Keratinocyte (primary cell): ENCODE measurements at regions not wholly inside any gene's neighbourhood (a gene's known extent, or its start where the extent isn't known, plus 50 kb on each side); places are given as distances from the start of the nearest gene placed in this dataset.

Source experiments
- DNase-seq: peaks from one replicate; pipeline ENCODE4 v3.0.0-alpha.2; 2011; ENCODE audit warnings: low read depth, missing footprints, low spot score
- FAIRE-seq: peaks from 2 replicates; lab custom pipeline; 2011; peaks lifted over from hg19 to GRCh38; lab: Jason Lieb, UNC
- H2AFZ ChIP-seq: 2 replicates; pipeline ENCODE4 v1.6.0; 2012; ENCODE audit warnings: low read length, control low read depth, inconsistent platforms; ENCODE audit not compliant: control insufficient read depth
- H3K27ac ChIP-seq: 2 replicates; pipeline ENCODE4 v1.5.1; 2011; ENCODE audit warnings: low read length; ENCODE audit not compliant: control insufficient read depth, insufficient read depth
- H3K27me3 ChIP-seq: 3 replicates; pipeline ENCODE4 v1.6.0; 2011; ENCODE audit warnings: low read length; ENCODE audit not compliant: control insufficient read depth, insufficient read depth; ENCODE audit errors: extremely low read depth
- H3K36me3 ChIP-seq, 2 experiments: 2 replicates in 1 of 2; 3 replicates in 1 of 2; pipeline ENCODE4 v1.5.1; 2011; ENCODE audit warnings: low read length in 2 of 2, mild to moderate bottlenecking in 1 of 2; ENCODE audit not compliant: control insufficient read depth in 2 of 2, insufficient read depth in 2 of 2; ENCODE audit errors: extremely low read depth in 1 of 2
- H3K4me1 ChIP-seq: 3 replicates; pipeline ENCODE4 v1.5.1; 2011; ENCODE audit warnings: low read length; ENCODE audit not compliant: control insufficient read depth, insufficient read depth; ENCODE audit errors: extremely low read depth
- H3K4me2 ChIP-seq: 3 replicates; pipeline ENCODE4 v1.6.0; 2011; ENCODE audit warnings: low read depth, low read length; ENCODE audit not compliant: control insufficient read depth, insufficient read depth; ENCODE audit errors: extremely low read depth
- H3K4me3 ChIP-seq, 3 experiments: fragments of 200-600 bp in 1 of 3; sonication (generic) in 1 of 3; 2 replicates in 2 of 3; 3 replicates in 1 of 3; pipeline ENCODE4 v1.5.1; 2011 to 2016; ENCODE audit warnings: low read length in 3 of 3, mild to moderate bottlenecking in 3 of 3, control low read depth in 2 of 3, inconsistent platforms in 1 of 3, low read depth in 1 of 3, mixed read lengths in 1 of 3, mixed run types in 1 of 3, moderate library complexity in 1 of 3; ENCODE audit not compliant: control insufficient read depth in 2 of 3, insufficient read depth in 2 of 3; ENCODE audit errors: extremely low read depth in 1 of 3
- H3K79me2 ChIP-seq: 2 replicates; pipeline ENCODE4 v1.6.0; 2012; ENCODE audit warnings: low read length; ENCODE audit not compliant: control insufficient read depth, insufficient read depth
- H3K9ac ChIP-seq: 3 replicates; pipeline ENCODE4 v1.6.0; 2011; ENCODE audit warnings: low read length; ENCODE audit not compliant: control insufficient read depth, insufficient read depth; ENCODE audit errors: extremely low read depth
- H3K9me1 ChIP-seq: 3 replicates; pipeline ENCODE4 v1.6.0; 2011; ENCODE audit warnings: low read length; ENCODE audit not compliant: control insufficient read depth, insufficient read depth; ENCODE audit errors: extremely low read depth
- H3K9me3 ChIP-seq: 2 replicates; pipeline ENCODE4 v1.5.1; 2012; ENCODE audit warnings: low read depth, low read length; ENCODE audit not compliant: control insufficient read depth
- H4K20me1 ChIP-seq: 3 replicates; pipeline ENCODE4 v1.6.0; 2011; ENCODE audit warnings: low read length; ENCODE audit not compliant: control insufficient read depth, insufficient read depth; ENCODE audit errors: extremely low read depth
- EZH2 ChIP-seq: IDR thresholded peaks from one replicate; pipeline ENCODE4 v1.6.1; 2012; ENCODE audit warnings: inconsistent platforms, mild to moderate bottlenecking, low read length, moderate library complexity
- dilution Hi-C: fragments of 300-500 bp; cut with MboI; formaldehyde crosslinking; loops from one replicate; pipeline ENCODE4 v1.7.0; 2020; ENCODE audit warnings: low sequenced_read_pairs; ENCODE audit not compliant: extremely low pct_ligation_motif_present
- TF ChIP-seq, protein P1 (sequence below), 3 experiments: IDR thresholded peaks in 1 of 3; conservative IDR thresholded peaks in 1 of 3; optimal IDR thresholded peaks in 1 of 3; 2 replicates in 2 of 3; 3 replicates in 1 of 3; pipeline versions ENCODE3 to v1.5.1; 2011; ENCODE audit warnings: low read length in 3 of 3, mild to moderate bottlenecking in 3 of 3, moderate library complexity in 2 of 3, control low read depth in 1 of 3, inconsistent platforms in 1 of 3; ENCODE audit not compliant: insufficient read depth in 2 of 3; ENCODE audit errors: extremely low read depth in 1 of 3

GRCh38 chr10:81792729-81793128 lies 82.3 kb upstream of the NRG3 start:
- no peak overlapping the region for H2AFZ ChIP-seq
- FAIRE-seq: no peak

GRCh38 chr10:81806842-81807241 lies 68.2 kb upstream of the NRG3 start:
- dilution Hi-C loops: no loop called here
- TF ChIP-seq EZH2: no peak
- TF ChIP-seq, protein P1, sequence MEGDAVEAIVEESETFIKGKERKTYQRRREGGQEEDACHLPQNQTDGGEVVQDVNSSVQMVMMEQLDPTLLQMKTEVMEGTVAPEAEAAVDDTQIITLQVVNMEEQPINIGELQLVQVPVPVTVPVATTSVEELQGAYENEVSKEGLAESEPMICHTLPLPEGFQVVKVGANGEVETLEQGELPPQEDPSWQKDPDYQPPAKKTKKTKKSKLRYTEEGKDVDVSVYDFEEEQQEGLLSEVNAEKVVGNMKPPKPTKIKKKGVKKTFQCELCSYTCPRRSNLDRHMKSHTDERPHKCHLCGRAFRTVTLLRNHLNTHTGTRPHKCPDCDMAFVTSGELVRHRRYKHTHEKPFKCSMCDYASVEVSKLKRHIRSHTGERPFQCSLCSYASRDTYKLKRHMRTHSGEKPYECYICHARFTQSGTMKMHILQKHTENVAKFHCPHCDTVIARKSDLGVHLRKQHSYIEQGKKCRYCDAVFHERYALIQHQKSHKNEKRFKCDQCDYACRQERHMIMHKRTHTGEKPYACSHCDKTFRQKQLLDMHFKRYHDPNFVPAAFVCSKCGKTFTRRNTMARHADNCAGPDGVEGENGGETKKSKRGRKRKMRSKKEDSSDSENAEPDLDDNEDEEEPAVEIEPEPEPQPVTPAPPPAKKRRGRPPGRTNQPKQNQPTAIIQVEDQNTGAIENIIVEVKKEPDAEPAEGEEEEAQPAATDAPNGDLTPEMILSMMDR (optimal IDR thresholded peaks at IDR 0.05 in 1 of 3, IDR thresholded peaks at IDR 0.05 in 1 of 3, conservative IDR thresholded peaks at IDR 0.05 in 1 of 3; ENCODE audit: extremely low read depth in 1 of 3, insufficient read depth in 2 of 3, low read length in 3 of 3): no peak
- H3K9ac ChIP-seq: no peak overlapping the region
- H3K9me1 ChIP-seq: no peaks in the 10 kb centered on the region
- H3K9me3 ChIP-seq: no peaks in the 10 kb centered on the region
- H3K79me2 ChIP-seq: no peaks in the 10 kb centered on the region
- no peak overlapping the region for H3K4me3 ChIP-seq
- no peak overlapping the region for H3K4me2 ChIP-seq
- H2AFZ ChIP-seq: no peak overlapping the region
- FAIRE-seq (no peak), DNase-seq (no peak)
- no peaks in the 10 kb centered on the region for H4K20me1 ChIP-seq
- H3K27me3 ChIP-seq: no peaks in the 10 kb centered on the region
- H3K4me1 ChIP-seq: no peaks in the 10 kb centered on the region
- no peak overlapping the region for H3K27ac ChIP-seq
- no peaks in the 10 kb centered on the region for H3K36me3 ChIP-seq

More at GRCh38 chr10:81792729-81793128, 82.3 kb upstream of the NRG3 start:
- Histone ChIP-seq H3K4me3 (no peak overlapping the region), H3K9me3 (peaks cover 2% of the 10 kb centered on the region), H3K4me2 (no peak overlapping the region), H3K4me1 (no peaks in the 10 kb centered on the region), H3K9me1 (no peaks in the 10 kb centered on the region), H3K27me3 (no peaks in the 10 kb centered on the region), H3K79me2 (no peaks in the 10 kb centered on the region), H3K36me3 (no peaks in the 10 kb centered on the region), H4K20me1 (no peaks in the 10 kb centered on the region), H3K27ac (no peak overlapping the region), H3K9ac (no peak overlapping the region)
- no peak for TF ChIP-seq EZH2
- TF ChIP-seq, protein P1 (optimal IDR thresholded peaks at IDR 0.05 in 1 of 3, IDR thresholded peaks at IDR 0.05 in 1 of 3, conservative IDR thresholded peaks at IDR 0.05 in 1 of 3; ENCODE audit: extremely low read depth in 1 of 3, insufficient read depth in 2 of 3, low read length in 3 of 3): no peak
- dilution Hi-C loops: no loop called here
- no peak for DNase-seq
